ENCODE measurements at regions not wholly inside any gene's neighbourhood (a gene's known extent, or its start where the extent isn't known, plus 50 kb on each side); places are given as distances from the start of the nearest gene placed in this dataset.
"Not testable (repeated sequence)": the region's sequence is repeated elsewhere in the genome, so short reads cannot be mapped to it uniquely, and the experiment has no call there.

- not testable (repeated sequence) for DNase-seq (ENCODE audit: low spot score)
Measured at GRCh38 chr15:84421513-84422181, 179.2 kb upstream of the ZSCAN2 start.

GRCh38 chr15:84425327-84425726 is 175.5 kb upstream of the ZSCAN2 start:
- DNase-seq (ENCODE audit: low spot score), result not testable (repeated sequence)

- DNase-seq (ENCODE audit: low spot score), result not testable (repeated sequence)
Measured at GRCh38 chr15:84473305-84473877, 127.4 kb upstream of the ZSCAN2 start.

GRCh38 chr15:84476364-84477033 is 124.3 kb upstream of the ZSCAN2 start:
- DNase-seq (ENCODE audit: low spot score), result not testable (repeated sequence)

- not testable (repeated sequence) for DNase-seq (ENCODE audit: low spot score)
Measured at GRCh38 chr15:84477550-84477949, 123.3 kb upstream of the ZSCAN2 start.

- not testable (repeated sequence) for DNase-seq (ENCODE audit: low spot score)
Measured at GRCh38 chr15:84480174-84480681, 120.6 kb upstream of the ZSCAN2 start.

GRCh38 chr15:84483859-84484258 is 117.0 kb upstream of the ZSCAN2 start:
- not testable (repeated sequence) for DNase-seq (ENCODE audit: low spot score)

GRCh38 chr15:84500165-84500889 is 100.5 kb upstream of the ZSCAN2 start:
- DNase-seq (ENCODE audit: low spot score), result not testable (repeated sequence)

GRCh38 chr15:84503101-84503500 is 97.7 kb upstream of the ZSCAN2 start:
- not testable (repeated sequence) for DNase-seq (ENCODE audit: low spot score)

- DNase-seq (ENCODE audit: low spot score), result not testable (repeated sequence)
Measured at GRCh38 chr15:84505552-84505951, 95.3 kb upstream of the ZSCAN2 start.

GRCh38 chr15:84512324-84512723 is 88.5 kb upstream of the ZSCAN2 start:
- DNase-seq (ENCODE audit: low spot score), result not testable (repeated sequence)

GRCh38 chr15:84516773-84517172 is 84.0 kb upstream of the ZSCAN2 start:
- DNase-seq (ENCODE audit: low spot score), result not testable (repeated sequence)

GRCh38 chr15:84525491-84526344 is 75.1 kb upstream of the ZSCAN2 start:
- DNase-seq (ENCODE audit: low spot score), result peak; percentile 32

GRCh38 chr15:84530751-84531150 is 70.1 kb upstream of the ZSCAN2 start:
- not testable (repeated sequence) for DNase-seq (ENCODE audit: low spot score)

GRCh38 chr15:84531223-84531622 is 69.6 kb upstream of the ZSCAN2 start:
- not testable (repeated sequence) for DNase-seq (ENCODE audit: low spot score)

GRCh38 chr15:84531709-84532367 is 69.0 kb upstream of the ZSCAN2 start:
- DNase-seq (ENCODE audit: low spot score), result not testable (repeated sequence)

- DNase-seq (ENCODE audit: low spot score), result peak; percentile 6
Measured at GRCh38 chr15:84533705-84534104, 67.1 kb upstream of the ZSCAN2 start.

- not testable (repeated sequence) for DNase-seq (ENCODE audit: low spot score)
Measured at GRCh38 chr15:84534561-84535235, 66.1 kb upstream of the ZSCAN2 start.

- DNase-seq (ENCODE audit: low spot score), result not testable (repeated sequence)
Measured at GRCh38 chr15:84536181-84536580, 64.6 kb upstream of the ZSCAN2 start.

GRCh38 chr15:84544586-84544985 is 56.2 kb upstream of the ZSCAN2 start:
- DNase-seq (ENCODE audit: low spot score), result not testable (repeated sequence)
